ACHN (cell line): ENCODE measurements at regions not wholly inside any gene's neighbourhood (a gene's known extent, or its start where the extent isn't known, plus 50 kb on each side); places are given as distances from the start of the nearest gene placed in this dataset.
A peak's percentile ranks its signal among the peaks of the same experiment; 100 is the strongest.

Experiments used
- DNase-seq: peaks from one replicate; pipeline ENCODE4 v3.0.0-alpha.2; 2015
- in situ Hi-C: cut with HindIII; loops from 2 replicates; pipeline ENCODE4 v1.10.0; 2017; ENCODE audit warnings: low sequenced_read_pairs, low pct_ligation_motif_present, low pct_unique_long_range_greater_than_20kb

- no peak for DNase-seq
- in situ Hi-C loops = no loop called here
Measured at GRCh38 chr1:8267307-8267706, 50.6 kb upstream of the SLC45A1 start.

- DNase-seq = no peak
- in situ Hi-C loops = no loop called here
Measured at GRCh38 chr1:8266436-8267165, 51.3 kb upstream of the SLC45A1 start.

- in situ Hi-C loops = no loop called here
- DNase-seq = no peak
Measured at GRCh38 chr1:8263791-8264190, 54.1 kb upstream of the SLC45A1 start.

- DNase-seq = no peak
- in situ Hi-C loops = no loop called here
Measured at GRCh38 chr1:8261398-8261762, 56.5 kb upstream of the SLC45A1 start.

GRCh38 chr1:8259498-8260290 lies 58.2 kb upstream of the SLC45A1 start:
- peak; percentile 25 for DNase-seq
- in situ Hi-C loops = no loop called here

- in situ Hi-C loops = no loop called here
- DNase-seq = no peak
Measured at GRCh38 chr1:8257621-8258020, 60.3 kb upstream of the SLC45A1 start.

GRCh38 chr1:8256321-8256720 lies 61.6 kb upstream of the SLC45A1 start:
- no peak for DNase-seq

GRCh38 chr1:8255712-8256111 lies 62.2 kb upstream of the SLC45A1 start:
- no peak for DNase-seq
- in situ Hi-C loops = no loop called here

More at GRCh38 chr1:8256321-8256720, 61.6 kb upstream of the SLC45A1 start:
- in situ Hi-C loops = no loop called here

GRCh38 chr1:8252266-8252951 lies 65.5 kb upstream of the SLC45A1 start:
- in situ Hi-C loops = no loop called here
- no peak for DNase-seq

- in situ Hi-C loops = no loop called here
- DNase-seq = no peak
Measured at GRCh38 chr1:8251635-8252034, 66.3 kb upstream of the SLC45A1 start.

GRCh38 chr1:8249838-8250237 lies 68.1 kb upstream of the SLC45A1 start:
- DNase-seq = no peak
- in situ Hi-C loops = no loop called here

- no peak for DNase-seq
- in situ Hi-C loops = no loop called here
Measured at GRCh38 chr1:8247811-8248436, 70.0 kb upstream of the SLC45A1 start.

- in situ Hi-C loops = no loop called here
- no peak for DNase-seq
Measured at GRCh38 chr1:8244304-8244703, 73.6 kb upstream of the SLC45A1 start.

- no peak for DNase-seq
- in situ Hi-C loops = no loop called here
Measured at GRCh38 chr1:8242498-8242897, 75.4 kb upstream of the SLC45A1 start.

GRCh38 chr1:8241417-8242014 lies 76.4 kb upstream of the SLC45A1 start:
- in situ Hi-C loops = no loop called here
- no peak for DNase-seq

- DNase-seq = no peak
- in situ Hi-C loops = no loop called here
Measured at GRCh38 chr1:8239306-8240023, 78.4 kb upstream of the SLC45A1 start.

GRCh38 chr1:8239039-8239305 lies 78.9 kb upstream of the SLC45A1 start:
- in situ Hi-C loops = no loop called here
- peak; percentile 16 for DNase-seq
